GOT3 (cell line): ENCODE measurements at regions not wholly inside any gene's neighbourhood (a gene's known extent, or its start where the extent isn't known, plus 50 kb on each side); places are given as distances from the start of the nearest gene placed in this dataset.

Experiments used
- DNase-seq: peaks from one replicate; lab custom pipeline; 2025; ENCODE audit warnings: mixed read lengths; lab: John Stamatoyannopoulos, UW

DNA sequence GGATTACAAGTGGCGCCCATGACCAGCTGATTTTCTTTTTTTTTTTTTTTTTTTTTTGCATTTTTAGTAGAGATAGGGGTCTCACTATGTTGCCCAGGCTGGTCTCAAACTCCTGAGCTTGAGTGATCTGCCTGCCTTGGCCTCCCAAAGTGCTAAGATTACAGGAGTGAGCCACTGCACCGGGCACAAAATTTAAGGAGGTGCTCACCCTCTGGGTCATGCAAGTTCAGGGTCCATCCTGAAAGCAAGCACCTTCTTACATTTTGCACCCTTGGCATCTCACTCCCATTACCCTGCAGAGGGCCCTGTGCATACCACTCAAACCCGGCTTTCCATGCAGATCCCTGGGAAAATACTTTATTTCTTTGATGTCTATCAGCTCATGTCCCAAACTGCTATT is 95.6 kb upstream of the ADRA1B start:
- no peak for DNase-seq

DNA sequence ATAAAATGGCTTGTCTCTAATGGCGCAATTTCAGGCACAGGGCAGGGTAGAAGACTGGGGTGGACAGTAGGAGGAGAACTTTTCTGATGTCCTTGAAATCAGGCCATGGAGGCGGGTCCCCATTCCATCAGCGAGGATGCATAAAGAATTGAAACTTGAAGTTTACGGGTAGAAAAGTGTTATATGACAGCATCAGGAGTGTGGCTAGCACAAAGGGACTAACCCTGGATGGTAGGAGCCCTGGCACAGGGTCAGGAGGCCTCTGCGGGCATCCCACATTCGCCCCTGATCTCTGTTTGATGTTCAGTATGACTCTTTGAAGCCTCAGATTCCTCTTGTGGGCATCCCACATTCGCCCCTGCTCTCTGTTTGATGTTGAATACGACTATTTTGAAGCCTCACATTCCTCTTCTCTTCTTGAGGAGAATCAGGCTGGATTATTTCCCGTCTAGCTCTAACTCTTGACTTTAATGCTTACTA is 94.8 kb upstream of the ADRA1B start:
- DNase-seq, result no peak

DNA sequence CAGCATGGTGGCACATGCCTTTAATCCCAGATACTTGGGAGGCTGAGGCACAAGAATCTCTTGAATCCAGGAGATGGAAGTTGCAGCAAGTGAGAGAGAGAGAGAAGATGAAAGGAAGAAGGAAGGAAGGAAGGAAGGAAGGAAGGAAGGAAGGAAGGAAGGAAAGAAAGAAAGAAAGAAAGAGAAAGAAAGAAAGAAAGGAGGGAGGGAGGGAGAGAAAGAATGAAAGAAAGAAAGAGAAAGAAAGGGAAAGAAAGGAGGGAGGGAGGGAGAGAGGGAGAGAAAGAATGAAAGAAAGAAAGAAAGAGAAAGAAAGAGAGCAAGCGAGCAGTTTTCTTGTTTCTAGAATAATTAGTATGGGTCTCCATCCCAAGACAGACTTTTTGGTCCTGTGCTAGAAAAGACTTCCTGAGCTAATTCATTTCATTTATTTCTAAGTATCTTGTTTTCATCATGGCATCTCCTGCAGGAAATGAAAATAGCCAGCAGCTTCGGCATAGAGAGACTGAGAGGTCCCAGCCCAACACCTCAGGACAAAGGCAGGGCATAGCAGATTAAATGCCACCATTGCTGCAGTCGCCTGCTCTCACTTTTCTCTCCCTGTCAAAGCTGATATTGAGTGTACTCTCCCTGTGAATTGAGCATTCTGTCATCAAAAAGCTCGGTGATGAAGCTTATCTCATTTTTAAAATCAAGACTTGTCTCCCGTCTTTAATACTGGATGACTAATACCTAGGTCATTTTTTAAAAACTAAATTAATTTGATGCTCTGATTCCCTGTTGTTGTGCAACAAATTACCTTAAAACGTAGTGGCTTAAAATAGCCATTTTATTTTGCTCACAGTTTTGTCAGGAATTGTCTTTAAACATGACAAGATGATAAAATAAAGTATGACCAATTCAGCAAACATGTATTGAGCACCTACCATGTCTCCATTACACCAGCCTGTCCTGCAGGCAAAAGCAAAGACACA is 91.8 kb upstream of the ADRA1B start:
- DNase-seq, result no peak

DNA sequence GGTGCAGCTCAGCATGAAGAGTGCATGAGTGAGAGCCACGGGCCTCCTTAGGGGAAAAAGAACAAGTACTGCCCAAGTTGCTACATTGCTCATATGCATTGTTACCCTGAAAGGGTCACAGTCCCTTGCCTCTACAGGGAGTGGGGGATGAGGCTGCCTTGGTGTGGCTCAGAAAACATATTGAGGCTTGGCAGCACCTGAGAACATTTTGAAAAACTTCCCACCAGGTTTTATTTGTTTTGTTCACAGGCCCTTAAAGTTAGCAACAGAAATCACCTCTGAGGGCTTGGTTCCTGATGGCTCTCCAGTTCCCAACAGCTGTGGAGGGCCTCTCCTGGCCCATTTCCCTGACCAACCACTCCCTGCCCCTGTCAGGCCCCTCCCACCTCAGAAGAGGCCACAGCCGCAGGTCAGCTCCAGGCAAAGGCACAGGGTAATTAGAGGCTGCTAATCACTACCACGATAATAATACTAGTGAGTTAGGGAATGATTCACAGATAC is 90.7 kb upstream of the ADRA1B start:
- DNase-seq, result no peak

GRCh38 chr5:159826351-159827214 is 89.7 kb upstream of the ADRA1B start:
- DNase-seq, result no peak

GRCh38 chr5:159827861-159828260 is 88.4 kb upstream of the ADRA1B start:
- DNase-seq, result no peak

- no peak for DNase-seq
These were observed 84.2 kb upstream of the ADRA1B start for GRCh38 chr5:159832073-159832472.

DNA sequence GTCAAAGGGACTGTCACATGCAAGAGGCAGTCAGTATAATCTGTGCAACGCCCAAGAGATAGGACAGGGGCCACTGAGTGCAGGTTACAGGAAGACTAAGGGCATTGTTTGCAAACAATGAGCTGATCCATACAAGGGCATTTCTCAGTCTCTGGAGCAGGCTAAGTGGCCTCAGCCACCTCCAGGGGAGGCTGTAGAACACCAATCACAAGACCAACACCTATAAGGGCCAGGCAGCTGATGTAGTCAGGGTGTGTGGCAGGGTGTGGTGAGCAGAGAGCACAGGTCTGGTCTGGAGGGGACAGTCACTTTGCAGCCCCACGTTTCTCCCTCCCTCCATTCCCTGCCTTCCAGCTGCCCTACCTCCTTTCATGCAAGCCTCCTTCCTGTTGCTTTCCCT is 83.2 kb upstream of the ADRA1B start:
- no peak for DNase-seq

DNA sequence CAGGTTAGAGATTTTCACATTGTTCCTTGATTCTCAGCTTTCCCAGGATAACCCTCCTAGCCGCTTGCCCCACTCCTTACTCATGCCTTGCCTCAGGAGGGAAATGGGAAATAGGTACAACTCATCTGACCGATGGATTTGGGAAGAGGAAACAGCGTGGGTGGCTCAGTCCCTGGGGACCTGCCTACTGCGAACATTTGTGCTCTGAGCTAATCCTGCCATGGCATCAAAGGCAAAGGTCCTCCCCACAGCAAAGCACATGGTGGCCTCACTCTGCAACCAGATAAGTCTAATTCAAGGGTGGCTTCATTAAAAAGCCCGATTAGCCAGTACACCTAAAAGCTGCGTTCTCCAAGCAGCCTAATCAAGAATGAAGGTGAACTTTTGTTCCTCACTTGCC is 82.4 kb upstream of the ADRA1B start:
- no peak for DNase-seq

- DNase-seq, result no peak
These were observed 80.7 kb upstream of the ADRA1B start for GRCh38 chr5:159835548-159835947.

GRCh38 chr5:159836691-159837090 is 79.6 kb upstream of the ADRA1B start:
- DNase-seq, result no peak

GRCh38 chr5:159837860-159838259 is 78.4 kb upstream of the ADRA1B start:
- DNase-seq, result no peak

- no peak for DNase-seq
These were observed 77.6 kb upstream of the ADRA1B start for GRCh38 chr5:159838551-159839222.

GRCh38 chr5:159844267-159845121 is 71.8 kb upstream of the ADRA1B start:
- DNase-seq, result no peak

GRCh38 chr5:159849437-159850083 is 66.7 kb upstream of the ADRA1B start:
- DNase-seq, result no peak

DNA sequence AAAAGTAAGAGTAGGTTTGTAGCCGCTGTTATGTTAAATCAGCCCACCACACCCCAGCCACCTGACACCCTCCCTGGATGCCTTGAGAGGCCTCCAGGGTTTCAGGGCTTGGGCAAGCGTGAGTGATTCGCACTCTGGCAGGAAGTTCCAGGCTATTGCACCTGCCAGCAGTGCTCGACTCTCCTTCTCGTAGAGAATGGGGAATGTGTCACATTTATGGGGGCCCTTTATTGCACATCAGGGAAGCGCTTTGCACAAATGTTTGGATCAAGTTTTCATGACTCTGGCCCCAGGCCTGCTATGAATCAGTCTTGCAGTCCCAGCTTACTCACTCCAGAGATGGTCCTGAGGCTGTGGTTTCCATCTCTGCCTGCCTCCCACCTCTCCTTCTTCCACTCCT is 66.1 kb upstream of the ADRA1B start:
- DNase-seq, result peak; percentile 17

DNA sequence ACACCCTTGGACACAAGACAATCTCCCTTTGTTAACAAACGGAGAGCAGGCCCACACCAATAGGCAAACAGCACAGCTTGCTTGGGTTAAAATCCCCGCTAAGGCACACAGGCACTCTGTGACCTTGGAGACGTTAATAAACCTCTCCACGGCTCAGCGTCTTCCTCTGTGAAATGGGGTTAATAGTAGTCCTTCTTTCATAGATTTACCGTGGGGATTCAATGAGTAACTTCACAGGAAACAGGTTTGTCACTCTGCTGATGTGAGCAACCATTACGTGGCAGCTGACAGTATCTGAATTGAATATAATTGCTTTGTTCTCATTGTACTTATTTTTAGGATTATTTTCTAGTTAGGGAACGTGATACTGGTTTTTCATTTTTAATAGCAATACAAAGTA is 65.2 kb upstream of the ADRA1B start:
- no peak for DNase-seq

DNA sequence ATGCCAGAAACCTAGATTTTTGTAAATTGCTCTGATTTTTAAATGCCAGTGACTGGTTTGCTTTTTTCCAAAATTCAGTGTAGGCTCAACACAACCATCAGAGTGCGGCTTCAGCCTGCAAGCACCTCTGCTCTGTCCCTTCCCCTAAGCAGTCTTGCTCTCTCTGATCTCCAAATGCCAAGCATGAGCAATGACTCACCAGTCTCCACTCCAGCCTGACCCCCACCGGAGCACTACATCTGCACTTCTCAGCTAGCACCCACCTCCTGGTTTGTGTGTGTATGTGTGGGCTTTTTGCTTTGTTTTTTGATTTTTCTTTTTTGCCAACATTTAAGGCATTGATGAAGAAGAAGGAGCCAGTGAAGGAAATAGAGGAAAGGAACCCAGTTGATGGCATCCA is 61.4 kb upstream of the ADRA1B start:
- DNase-seq, result no peak

DNA sequence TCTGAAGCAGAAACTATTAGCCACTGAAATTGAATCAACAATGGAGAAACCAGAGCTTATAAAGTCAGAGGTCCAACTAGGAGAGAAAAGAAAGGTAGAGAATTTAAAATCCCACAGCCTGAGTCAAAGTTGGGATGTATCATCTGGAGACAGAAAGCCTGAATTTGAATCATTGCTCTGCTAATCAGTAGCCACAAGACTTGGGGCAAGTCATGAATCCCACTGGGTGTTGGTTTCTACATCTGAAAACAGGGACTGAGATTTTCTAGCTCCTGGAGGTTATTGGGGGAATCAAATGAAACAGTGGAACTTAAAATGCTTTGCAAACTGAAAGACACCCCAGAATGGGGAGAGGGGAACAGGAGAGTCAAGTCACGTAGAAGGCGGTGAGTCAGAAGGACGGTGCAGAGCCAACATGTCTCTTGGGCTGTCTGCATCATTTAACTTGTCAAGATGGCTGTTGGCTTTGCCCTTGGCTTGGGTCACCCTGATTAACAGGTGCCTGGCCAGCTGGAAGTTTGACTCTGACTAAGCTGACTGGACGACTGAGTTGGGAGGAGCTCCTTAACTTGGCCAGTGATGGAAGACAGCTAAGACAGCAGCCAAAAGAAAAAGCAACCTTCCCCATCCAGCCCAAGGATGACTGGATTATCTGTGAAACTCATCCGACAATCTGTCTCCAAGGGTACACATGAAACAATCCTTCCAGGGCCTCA is 60.6 kb upstream of the ADRA1B start:
- peak; percentile 10 for DNase-seq

DNA sequence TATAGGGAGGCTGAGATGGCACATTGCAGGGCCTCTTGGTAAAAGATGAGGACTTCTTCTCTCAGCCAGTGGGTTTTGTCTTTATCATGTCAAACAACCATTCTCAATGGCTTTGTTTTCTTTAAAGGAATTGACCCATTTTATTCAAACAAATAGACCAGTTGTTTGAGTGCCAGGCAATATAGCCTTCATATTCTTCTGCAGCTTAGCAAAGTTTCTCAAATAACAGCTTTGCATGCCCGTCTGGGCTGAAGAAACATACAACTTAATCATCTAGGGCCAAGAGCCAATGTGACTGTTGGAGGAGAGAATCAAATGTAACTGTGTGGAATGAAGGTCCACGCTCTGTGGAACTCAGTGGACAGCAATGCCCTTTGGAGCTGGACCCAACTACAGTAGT is 57.4 kb upstream of the ADRA1B start:
- no peak for DNase-seq
